ENCODE measurements at regions not wholly inside any gene's neighbourhood (a gene's known extent, or its start where the extent isn't known, plus 50 kb on each side); places are given as distances from the start of the nearest gene placed in this dataset.

GRCh38 chr18:21968338-21968737 lies 201.1 kb upstream of the GATA6 start:
- no peak for TF ChIP-seq CTCF (conservative IDR thresholded peaks at IDR 0.05; ENCODE audit: low read length)
- TF ChIP-seq EZH2phosphoT487 (IDR thresholded peaks at IDR 0.05; ENCODE audit: borderline replicate concordance): no peak
